Mesothelial cell of epicardium (in vitro differentiated cells): ENCODE measurements at regions not wholly inside any gene's neighbourhood (a gene's known extent, or its start where the extent isn't known, plus 50 kb on each side); places are given as distances from the start of the nearest gene placed in this dataset.
"Not testable (repeated sequence)": the region's sequence is repeated elsewhere in the genome, so short reads cannot be mapped to it uniquely, and the experiment has no call there.

Experiments
- DNase-seq, 2 experiments: peaks; one replicate each; pipeline ENCODE4 v3.0.0; 2021; ENCODE audit warnings: low spot score in 2 of 2; ENCODE audit not compliant: unreplicated experiment in 2 of 2
- H3K27ac Mint-ChIP-seq: 2 replicates; pipeline ENCODE4 v1.8.0; 2021; ENCODE audit warnings: mixed read lengths
- H3K27me3 Mint-ChIP-seq: 2 replicates; pipeline ENCODE4 v1.8.0; 2021; ENCODE audit warnings: low read depth, mixed read lengths
- H3K36me3 Mint-ChIP-seq: 2 replicates; pipeline ENCODE4 v1.8.0; 2021; ENCODE audit warnings: mixed read lengths
- H3K4me1 Mint-ChIP-seq: 2 replicates; pipeline ENCODE4 v1.8.0; 2021; ENCODE audit warnings: mixed read lengths
- H3K4me3 Mint-ChIP-seq: 2 replicates; pipeline ENCODE4 v1.8.0; 2021; ENCODE audit warnings: mild to moderate bottlenecking, moderate library complexity, mixed read lengths
- H3K9me3 Mint-ChIP-seq: 2 replicates; pipeline ENCODE4 v1.8.0; 2021; ENCODE audit warnings: mixed read lengths
- TF ChIP-seq, protein P1 (sequence below): fragments of 200-600 bp; sonication (generic); IDR thresholded peaks from one replicate; pipeline ENCODE4 v1.5.0; 2021; ENCODE audit warnings: antibody characterized with exemption; ENCODE audit not compliant: unreplicated experiment

- DNase-seq: no peak
- H3K4me1 Mint-ChIP-seq: peaks cover 5% of the 10 kb centered on the region
- H3K27ac Mint-ChIP-seq: no peak overlapping the region
- TF ChIP-seq, protein P1, sequence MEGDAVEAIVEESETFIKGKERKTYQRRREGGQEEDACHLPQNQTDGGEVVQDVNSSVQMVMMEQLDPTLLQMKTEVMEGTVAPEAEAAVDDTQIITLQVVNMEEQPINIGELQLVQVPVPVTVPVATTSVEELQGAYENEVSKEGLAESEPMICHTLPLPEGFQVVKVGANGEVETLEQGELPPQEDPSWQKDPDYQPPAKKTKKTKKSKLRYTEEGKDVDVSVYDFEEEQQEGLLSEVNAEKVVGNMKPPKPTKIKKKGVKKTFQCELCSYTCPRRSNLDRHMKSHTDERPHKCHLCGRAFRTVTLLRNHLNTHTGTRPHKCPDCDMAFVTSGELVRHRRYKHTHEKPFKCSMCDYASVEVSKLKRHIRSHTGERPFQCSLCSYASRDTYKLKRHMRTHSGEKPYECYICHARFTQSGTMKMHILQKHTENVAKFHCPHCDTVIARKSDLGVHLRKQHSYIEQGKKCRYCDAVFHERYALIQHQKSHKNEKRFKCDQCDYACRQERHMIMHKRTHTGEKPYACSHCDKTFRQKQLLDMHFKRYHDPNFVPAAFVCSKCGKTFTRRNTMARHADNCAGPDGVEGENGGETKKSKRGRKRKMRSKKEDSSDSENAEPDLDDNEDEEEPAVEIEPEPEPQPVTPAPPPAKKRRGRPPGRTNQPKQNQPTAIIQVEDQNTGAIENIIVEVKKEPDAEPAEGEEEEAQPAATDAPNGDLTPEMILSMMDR: no peak
- no peaks in the 10 kb centered on the region for H3K27me3 Mint-ChIP-seq
- H3K4me3 Mint-ChIP-seq: no peak overlapping the region
- H3K36me3 Mint-ChIP-seq: no peaks in the 10 kb centered on the region
- peaks cover 9% of the 10 kb centered on the region for H3K9me3 Mint-ChIP-seq
Observed at GRCh38 chr1:119266858-119267257, 101.7 kb upstream of the HAO2 start.

DNA sequence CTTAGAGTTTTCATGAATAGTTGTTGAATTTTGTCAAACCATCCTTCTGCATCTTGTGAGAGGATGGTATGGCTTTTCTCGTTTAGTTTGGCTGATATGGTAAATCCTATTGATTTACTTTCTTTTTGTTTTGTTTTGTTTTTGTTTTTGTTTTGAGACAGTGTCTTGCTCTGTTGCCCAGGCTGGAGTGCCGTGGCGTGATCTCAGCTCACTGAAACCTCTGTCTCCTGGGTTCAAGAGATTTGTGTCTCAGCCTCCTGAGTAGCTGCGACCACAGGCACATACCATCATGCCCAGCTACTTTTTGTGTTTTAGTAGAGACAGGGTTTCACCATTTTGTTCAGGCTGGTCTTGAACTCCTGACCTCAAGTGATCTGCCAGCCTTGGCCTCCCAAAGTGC, 101.3 kb upstream of the HAO2 start:
- H3K36me3 Mint-ChIP-seq, H3K27me3 Mint-ChIP-seq, DNase-seq, H3K4me1 Mint-ChIP-seq, H3K4me3 Mint-ChIP-seq, H3K27ac Mint-ChIP-seq, H3K9me3 Mint-ChIP-seq: not testable (repeated sequence)

DNA sequence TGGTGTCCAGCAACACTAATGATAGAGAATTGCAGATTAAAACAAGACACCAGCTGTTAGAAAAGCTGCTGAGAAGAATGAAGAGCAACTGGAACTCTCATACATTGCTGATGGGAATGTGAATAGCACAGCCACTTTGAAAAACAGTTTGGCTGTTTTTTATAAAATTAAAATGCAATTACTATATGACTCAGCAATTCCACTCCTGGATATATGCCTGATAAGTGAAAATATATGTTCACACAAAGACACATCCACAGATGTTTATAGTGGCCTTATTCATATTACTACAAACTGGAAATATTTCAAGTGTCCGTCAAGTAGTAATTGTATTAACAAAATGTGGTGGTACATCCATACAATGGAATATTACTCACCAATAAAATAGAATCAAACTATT, 99.7 kb upstream of the HAO2 start:
- TF ChIP-seq, protein P1: no peak
- Mint-ChIP-seq H3K4me3 (no peak overlapping the region), H3K27ac (no peak overlapping the region), H3K9me3 (peaks cover 9% of the 10 kb centered on the region), H3K27me3 (peaks cover 8% of the 10 kb centered on the region), H3K36me3 (no peaks in the 10 kb centered on the region), H3K4me1 (peaks cover 5% of the 10 kb centered on the region)
- DNase-seq: no peak

GRCh38 chr1:119275145-119276134, 93.1 kb upstream of the HAO2 start:
- Mint-ChIP-seq H3K9me3 (no peaks in the 10 kb centered on the region), H3K27me3 (peaks cover 14% of the 10 kb centered on the region), H3K27ac (no peak overlapping the region), H3K36me3 (no peaks in the 10 kb centered on the region), H3K4me1 (peaks cover 30% of the 10 kb centered on the region), H3K4me3 (no peak overlapping the region)
- DNase-seq: peak in 1 of 2 experiments; percentile 46
- TF ChIP-seq, protein P1: peak; percentile 83

DNA sequence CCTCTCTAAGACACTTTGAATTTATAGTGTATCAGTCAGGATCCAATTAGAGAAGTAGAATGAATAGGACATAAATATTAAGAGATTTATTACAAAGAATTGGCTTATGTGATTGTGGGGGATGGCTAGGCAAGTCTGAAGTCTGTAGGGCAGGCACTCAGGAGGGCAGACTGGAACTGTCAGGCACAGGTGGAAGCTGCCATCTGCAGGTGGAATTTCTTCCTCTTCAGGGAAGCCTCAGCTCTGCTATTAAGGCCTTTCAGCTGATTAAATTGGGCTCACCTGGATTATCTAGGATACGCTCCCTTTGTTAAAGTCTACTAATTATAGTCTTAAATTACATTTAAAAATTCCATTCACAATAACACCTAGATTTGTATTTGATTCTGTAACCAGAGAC, 92.0 kb upstream of the HAO2 start:
- TF ChIP-seq, protein P1: no peak
- H3K4me1 Mint-ChIP-seq: peaks cover 27% of the 10 kb centered on the region
- DNase-seq: no peak
- H3K4me3 Mint-ChIP-seq: no peak overlapping the region
- H3K27me3 Mint-ChIP-seq: peaks cover 14% of the 10 kb centered on the region
- no peaks in the 10 kb centered on the region for H3K36me3 Mint-ChIP-seq
- H3K9me3 Mint-ChIP-seq: no peaks in the 10 kb centered on the region
- H3K27ac Mint-ChIP-seq: no peak overlapping the region
